Lung (tissue), 11 donors: ENCODE measurements at regions not wholly inside any gene's neighbourhood (a gene's known extent, or its start where the extent isn't known, plus 50 kb on each side); places are given as distances from the start of the nearest gene placed in this dataset.
"Not testable (repeated sequence)": the region's sequence is repeated elsewhere in the genome, so short reads cannot be mapped to it uniquely, and the experiment has no call there.

Experiments used
- ATAC-seq: fragments of 200-7000 bp; cut with Tn5 transposase; one replicate; pipeline ENCODE4 v1.9.1; 2020; ENCODE audit warnings: moderate number of reproducible peaks; ENCODE audit not compliant: insufficient read depth, low FRiP score
- DNase-seq, 3 donors: peaks; one replicate each; pipeline ENCODE4 v3.0.0-alpha.2; 2013 to 2017
- H3K27ac ChIP-seq, 2 donors: one replicate each; pipeline ENCODE4 v1.5.1; 2013; ENCODE audit warnings: mild to moderate bottlenecking in 2 of 2, moderate library complexity in 2 of 2, control low read depth in 1 of 2, inconsistent platforms in 1 of 2, low read depth in 1 of 2, low read length in 1 of 2
- H3K27me3 ChIP-seq, 3 donors: one replicate each; pipeline ENCODE4 v1.5.1; 2013; ENCODE audit warnings: low read length in 2 of 3; ENCODE audit not compliant: control insufficient read depth in 3 of 3, insufficient read depth in 3 of 3
- H3K36me3 ChIP-seq, 4 donors: one replicate each; pipeline ENCODE4 v1.5.1; 2013; ENCODE audit warnings: low read length in 4 of 4, mild to moderate bottlenecking in 1 of 4, moderate library complexity in 1 of 4; ENCODE audit not compliant: control insufficient read depth in 4 of 4, insufficient read depth in 4 of 4
- H3K4me1 ChIP-seq, 5 donors: one replicate each; pipeline ENCODE4 v1.5.1; 2013; ENCODE audit warnings: low read length in 5 of 5, mild to moderate bottlenecking in 2 of 5, moderate library complexity in 1 of 5; ENCODE audit not compliant: control insufficient read depth in 5 of 5, insufficient read depth in 5 of 5
- H3K4me3 ChIP-seq: one replicate; pipeline ENCODE4 v1.5.1; 2013; ENCODE audit warnings: mild to moderate bottlenecking, control low read depth, moderate library complexity
- H3K9ac ChIP-seq, 2 donors: one replicate each; pipeline ENCODE4 v1.5.1; 2013; ENCODE audit warnings: low read length in 2 of 2, control low read depth in 1 of 2; ENCODE audit not compliant: insufficient read depth in 1 of 2
- H3K9me3 ChIP-seq, 4 donors: one replicate each; pipeline ENCODE4 v1.5.1; 2013; ENCODE audit warnings: low read length in 3 of 4, mild to moderate bottlenecking in 1 of 4, moderate library complexity in 1 of 4; ENCODE audit not compliant: control insufficient read depth in 4 of 4, insufficient read depth in 3 of 4
- WGBS, 2 donors: extraction: QIAGEN DNeasy Blood & Tissue Kit; methylation state at CpG; one replicate each; pipeline ENCODE4 v1.1.7; 2013; 5-methylcytosine and 5-hydroxymethylcytosine counted together
- TF ChIP-seq, protein P1 (sequence below): IDR thresholded peaks from 2 replicates; pipeline ENCODE4 v1.5.1; 2012; ENCODE audit warnings: mild to moderate bottlenecking; ENCODE audit errors: control extremely low read depth, extremely low read depth
- donor health status: control.
- donor health status: control.
- donor health status: Bipolar disorder and iron deficiency.
- donor health status: healthy.
- donor health status: DM: yes; HTN: yes; CAD: no.

DNA sequence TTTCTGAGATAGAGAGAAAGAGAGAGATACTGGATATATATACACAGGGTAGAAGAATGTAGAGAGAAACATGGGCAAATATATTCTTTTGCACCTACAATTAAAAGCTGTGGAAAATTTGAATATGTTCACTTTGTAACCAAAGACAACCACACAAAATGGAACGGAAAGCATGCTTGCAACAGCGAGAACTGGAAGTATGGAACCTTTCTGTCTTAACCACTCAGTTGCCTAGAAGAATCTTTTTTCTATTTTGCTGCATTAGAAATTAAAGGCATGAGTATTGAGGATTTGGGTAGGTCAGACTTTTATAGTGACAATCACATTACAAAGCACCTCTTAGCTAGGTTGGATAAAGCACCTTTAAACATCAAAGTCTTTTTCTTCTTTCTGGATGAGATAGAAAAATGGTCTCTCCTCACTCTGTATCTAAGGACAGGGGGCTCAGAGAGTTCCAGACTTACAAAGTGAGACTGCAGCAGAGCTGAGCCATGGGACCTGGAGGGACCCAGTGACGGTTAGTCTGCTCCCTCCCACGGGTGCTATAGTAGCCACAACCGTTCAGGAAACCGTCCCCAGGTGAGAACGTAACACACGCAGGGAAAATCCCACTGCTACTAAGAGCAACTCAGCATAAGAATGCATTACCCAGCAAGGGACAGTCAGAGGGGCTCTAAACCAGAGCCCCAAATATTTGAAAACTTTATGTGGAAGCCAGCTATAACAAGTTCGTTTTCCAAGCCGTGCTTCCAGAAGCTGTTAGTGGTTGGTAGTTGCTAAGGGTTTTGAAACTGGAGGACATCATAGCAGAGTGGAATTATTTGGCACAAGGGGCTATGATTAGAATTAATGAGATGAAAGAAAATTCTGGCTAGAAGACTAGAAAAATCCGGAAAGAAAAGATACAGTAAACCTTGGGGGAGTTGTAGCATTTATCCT, 97.1 kb downstream of the DAD1 start:
- H3K36me3 ChIP-seq = no peaks in the 10 kb centered on the region
- ATAC-seq (no peak), DNase-seq (peak in 2 of 3 donors; percentile 79 to 85)
- no peak overlapping the region for H3K9ac ChIP-seq
- H3K4me1 ChIP-seq = peaks cover 0 to 53% (median 5%) of the 10 kb centered on the region in 5 donors
- TF ChIP-seq, protein P1, sequence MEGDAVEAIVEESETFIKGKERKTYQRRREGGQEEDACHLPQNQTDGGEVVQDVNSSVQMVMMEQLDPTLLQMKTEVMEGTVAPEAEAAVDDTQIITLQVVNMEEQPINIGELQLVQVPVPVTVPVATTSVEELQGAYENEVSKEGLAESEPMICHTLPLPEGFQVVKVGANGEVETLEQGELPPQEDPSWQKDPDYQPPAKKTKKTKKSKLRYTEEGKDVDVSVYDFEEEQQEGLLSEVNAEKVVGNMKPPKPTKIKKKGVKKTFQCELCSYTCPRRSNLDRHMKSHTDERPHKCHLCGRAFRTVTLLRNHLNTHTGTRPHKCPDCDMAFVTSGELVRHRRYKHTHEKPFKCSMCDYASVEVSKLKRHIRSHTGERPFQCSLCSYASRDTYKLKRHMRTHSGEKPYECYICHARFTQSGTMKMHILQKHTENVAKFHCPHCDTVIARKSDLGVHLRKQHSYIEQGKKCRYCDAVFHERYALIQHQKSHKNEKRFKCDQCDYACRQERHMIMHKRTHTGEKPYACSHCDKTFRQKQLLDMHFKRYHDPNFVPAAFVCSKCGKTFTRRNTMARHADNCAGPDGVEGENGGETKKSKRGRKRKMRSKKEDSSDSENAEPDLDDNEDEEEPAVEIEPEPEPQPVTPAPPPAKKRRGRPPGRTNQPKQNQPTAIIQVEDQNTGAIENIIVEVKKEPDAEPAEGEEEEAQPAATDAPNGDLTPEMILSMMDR = no peak
- no peak overlapping the region for H3K4me3 ChIP-seq
- 72 to 79% methylated on average over 11 of the region's 11 CpGs for WGBS, 2 donors
- no peaks in the 10 kb centered on the region for H3K27me3 ChIP-seq
- no peak overlapping the region for H3K27ac ChIP-seq
- no peaks in the 10 kb centered on the region for H3K9me3 ChIP-seq

DNA sequence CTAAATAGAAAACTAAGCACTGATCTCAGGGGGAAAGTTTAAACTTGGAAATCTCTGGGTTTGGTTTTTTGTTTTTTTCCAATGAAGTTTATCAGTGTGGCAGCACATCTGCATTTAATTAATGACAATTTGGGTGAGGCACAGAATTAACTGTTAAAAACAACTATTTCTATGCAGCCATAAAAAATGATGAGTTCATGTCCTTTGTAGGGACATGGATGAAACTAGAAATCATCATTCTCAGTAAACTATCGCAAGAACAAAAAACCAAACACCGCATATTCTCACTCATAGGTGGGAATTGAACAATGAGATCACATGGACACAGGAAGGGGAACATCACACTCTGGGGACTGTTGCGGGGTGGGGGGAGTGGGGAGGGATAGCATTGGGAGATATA, 98.0 kb downstream of the DAD1 start:
- not testable (repeated sequence) for H3K27ac ChIP-seq, ATAC-seq, H3K36me3 ChIP-seq, H3K9ac ChIP-seq, H3K9me3 ChIP-seq, H3K4me3 ChIP-seq, DNase-seq, H3K27me3 ChIP-seq
- WGBS, 2 donors = 84% methylated on average over 2 of the region's 3 CpGs; no CpG with 5 or more reads in 1 of the 2 donors
- peaks cover 3 to 62% (median 11%) of the 10 kb centered on the region in 5 donors for H3K4me1 ChIP-seq

DNA sequence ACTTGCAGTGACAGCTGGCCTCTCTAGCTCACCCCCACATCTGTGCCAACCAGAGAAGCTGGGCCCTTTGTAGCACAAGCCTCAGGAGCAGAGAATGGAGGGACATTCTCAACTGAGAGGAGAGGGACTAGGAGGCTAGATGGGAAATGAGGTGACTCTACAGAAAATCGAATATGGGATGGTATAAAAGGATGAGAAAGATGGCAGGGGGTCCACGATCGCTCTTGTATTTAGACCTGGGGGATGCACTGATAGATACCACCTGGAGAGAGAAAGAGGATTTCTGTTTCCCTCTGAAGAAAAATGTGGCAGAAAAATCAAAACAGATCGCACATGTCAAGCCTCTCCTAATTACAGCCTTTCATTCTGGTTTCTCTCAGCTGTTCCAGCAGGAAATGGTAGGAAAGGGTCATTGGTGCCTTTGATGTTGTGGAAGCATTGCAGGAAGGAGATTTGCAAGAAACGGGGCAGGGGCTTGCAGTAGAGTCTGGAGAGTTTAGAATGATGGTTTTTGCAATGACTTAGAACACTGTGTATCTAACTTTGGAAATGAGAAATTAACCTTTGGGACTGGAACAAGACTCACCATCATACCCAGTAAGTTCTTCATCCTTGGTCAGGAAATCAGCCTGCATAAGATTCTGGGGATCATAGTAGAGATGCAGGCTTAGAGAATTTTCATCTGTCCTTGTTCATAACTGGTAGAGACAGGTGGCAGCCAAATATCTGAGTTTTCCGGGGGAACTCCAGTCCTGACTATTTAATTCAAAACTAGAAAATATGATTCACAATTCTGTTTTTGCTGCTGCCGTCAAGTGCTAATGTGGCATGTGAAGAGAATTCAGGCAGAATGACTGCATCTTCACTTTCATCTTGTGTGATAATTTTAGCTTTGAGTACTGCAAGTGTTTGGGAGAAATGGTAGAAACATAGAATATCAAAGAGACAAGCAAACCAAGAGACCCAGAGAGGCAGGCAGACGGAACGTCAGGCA, 98.8 kb downstream of the DAD1 start:
- DNase-seq (peak; percentile 63 to 91 (median 87)), ATAC-seq (no peak)
- whole genome bisulfite sequencing, 2 donors = 61 to 69% methylated on average over 9 of the region's 9 CpGs
- TF ChIP-seq, protein P1 = no peak
- no peak overlapping the region for H3K4me3 ChIP-seq
- H3K9me3 ChIP-seq = no peaks in the 10 kb centered on the region
- H3K4me1 ChIP-seq = peaks cover 4 to 65% (median 11%) of the 10 kb centered on the region in 5 donors
- no peak overlapping the region for H3K9ac ChIP-seq
- H3K27me3 ChIP-seq = no peaks in the 10 kb centered on the region
- H3K27ac ChIP-seq = no peak overlapping the region
- H3K36me3 ChIP-seq = no peaks in the 10 kb centered on the region

DNA sequence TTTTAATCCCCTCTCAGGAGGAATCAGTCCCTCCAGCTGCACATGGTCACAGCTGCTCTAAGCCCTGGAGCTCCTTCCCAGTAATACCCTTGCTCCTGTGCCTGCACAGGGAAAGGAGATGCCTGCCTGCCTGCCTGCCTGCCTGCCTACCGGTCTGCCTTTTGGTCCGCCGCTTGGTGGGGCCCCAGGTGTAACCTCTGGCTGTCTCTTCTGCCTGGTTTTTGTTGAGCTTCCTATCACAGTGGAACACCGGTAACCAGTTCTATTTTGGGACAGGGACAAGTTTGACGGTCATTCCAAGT, 99.8 kb downstream of the DAD1 start:
- H3K27me3 ChIP-seq = no peaks in the 10 kb centered on the region
- DNase-seq = no peak
- WGBS, 2 donors = 67 to 74% methylated on average over 5 of the region's 5 CpGs
- TF ChIP-seq, protein P1 = no peak
- no peak overlapping the region for H3K4me3 ChIP-seq
- H3K9ac ChIP-seq = no peak overlapping the region
- H3K4me1 ChIP-seq = peaks cover 4 to 74% (median 11%) of the 10 kb centered on the region in 5 donors
- H3K27ac ChIP-seq = peak overlapping the region in 1 of 2 donors; percentile 5
- no peaks in the 10 kb centered on the region for H3K36me3 ChIP-seq
- no peaks in the 10 kb centered on the region for H3K9me3 ChIP-seq
- ATAC-seq = no peak
